ENCODE measurements at regions not wholly inside any gene's neighbourhood (a gene's known extent, or its start where the extent isn't known, plus 50 kb on each side); places are given as distances from the start of the nearest gene placed in this dataset.
"Not testable (repeated sequence)": the region's sequence is repeated elsewhere in the genome, so short reads cannot be mapped to it uniquely, and the experiment has no call there.

DNA sequence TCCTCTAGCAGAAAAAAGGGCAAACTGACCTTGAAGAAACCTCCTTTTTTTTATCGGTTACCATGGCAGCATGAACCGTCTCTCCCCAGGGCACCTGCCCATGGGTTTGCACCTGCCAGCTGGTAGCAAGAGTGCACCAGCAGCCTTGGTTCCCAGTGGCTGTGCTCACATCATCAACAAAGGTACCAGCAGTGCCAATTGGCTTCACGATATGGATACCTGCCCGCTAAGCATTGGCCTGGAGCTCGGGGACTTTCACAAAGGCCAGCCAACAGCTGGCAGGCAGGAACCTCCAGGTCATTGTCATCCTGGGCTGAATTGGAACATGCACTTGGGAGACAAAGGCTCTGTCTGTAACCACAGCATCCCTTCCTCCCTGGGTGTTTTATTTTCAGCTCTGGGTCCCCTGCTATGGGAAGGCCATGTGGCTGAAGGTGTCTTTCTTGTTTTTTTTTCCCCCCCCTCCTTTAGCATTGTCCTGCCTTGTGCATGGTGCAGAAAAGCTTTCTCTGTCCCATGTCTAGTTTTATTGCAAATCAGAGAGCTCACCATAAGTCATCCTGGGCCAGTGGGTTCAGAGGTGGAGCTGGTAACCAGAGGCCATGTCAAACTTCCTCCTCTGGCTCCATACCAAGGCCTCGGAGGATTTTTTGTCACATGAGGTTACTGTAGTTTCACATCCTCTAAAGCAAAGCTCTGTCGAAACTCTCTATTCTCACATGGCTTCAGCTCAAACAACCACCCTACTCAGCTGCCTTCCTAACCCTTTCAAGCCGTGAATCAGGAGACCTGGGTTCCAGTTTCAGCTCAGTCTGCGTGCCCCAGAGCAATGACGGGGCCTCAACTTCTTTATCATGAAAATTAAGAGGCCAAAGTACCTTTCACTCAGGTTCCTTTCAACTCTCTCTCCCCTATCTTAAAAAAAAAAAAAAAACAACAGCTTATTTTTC is 145.5 kb upstream of the MAP3K1 start:
- WGBS = 75% methylated on average over 9 of the region's 10 CpGs
- Histone ChIP-seq H3K9me3 (no peaks in the 10 kb centered on the region), H3K4me3 (no peak overlapping the region), H3K27ac (replicated peaks in 1 of 4) (peak overlapping the region in 1 of 4 donors; percentile 17), H3K27me3 (no peaks in the 10 kb centered on the region), H3K4me1 (peaks cover 0 to 5% (median 2%) of the 10 kb centered on the region in 4 donors), H3K36me3 (no peaks in the 10 kb centered on the region)
- DNase-seq (ENCODE audit: extremely low spot score) = no peak
- intact Hi-C loops (cut with DNase I) = no loop called here
- TF ChIP-seq, protein P1, sequence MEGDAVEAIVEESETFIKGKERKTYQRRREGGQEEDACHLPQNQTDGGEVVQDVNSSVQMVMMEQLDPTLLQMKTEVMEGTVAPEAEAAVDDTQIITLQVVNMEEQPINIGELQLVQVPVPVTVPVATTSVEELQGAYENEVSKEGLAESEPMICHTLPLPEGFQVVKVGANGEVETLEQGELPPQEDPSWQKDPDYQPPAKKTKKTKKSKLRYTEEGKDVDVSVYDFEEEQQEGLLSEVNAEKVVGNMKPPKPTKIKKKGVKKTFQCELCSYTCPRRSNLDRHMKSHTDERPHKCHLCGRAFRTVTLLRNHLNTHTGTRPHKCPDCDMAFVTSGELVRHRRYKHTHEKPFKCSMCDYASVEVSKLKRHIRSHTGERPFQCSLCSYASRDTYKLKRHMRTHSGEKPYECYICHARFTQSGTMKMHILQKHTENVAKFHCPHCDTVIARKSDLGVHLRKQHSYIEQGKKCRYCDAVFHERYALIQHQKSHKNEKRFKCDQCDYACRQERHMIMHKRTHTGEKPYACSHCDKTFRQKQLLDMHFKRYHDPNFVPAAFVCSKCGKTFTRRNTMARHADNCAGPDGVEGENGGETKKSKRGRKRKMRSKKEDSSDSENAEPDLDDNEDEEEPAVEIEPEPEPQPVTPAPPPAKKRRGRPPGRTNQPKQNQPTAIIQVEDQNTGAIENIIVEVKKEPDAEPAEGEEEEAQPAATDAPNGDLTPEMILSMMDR (IDR thresholded peaks at IDR 0.05) = no peak
- peak in 1 of 2 donors; percentile 5 for TF ChIP-seq POLR2AphosphoS5 (IDR thresholded peaks at IDR 0.05)
- TF ChIP-seq POLR2A (IDR thresholded peaks at IDR 0.05; ENCODE audit: low read depth) = no peak
- no peak for TF ChIP-seq EP300 (IDR thresholded peaks at IDR 0.05)

DNA sequence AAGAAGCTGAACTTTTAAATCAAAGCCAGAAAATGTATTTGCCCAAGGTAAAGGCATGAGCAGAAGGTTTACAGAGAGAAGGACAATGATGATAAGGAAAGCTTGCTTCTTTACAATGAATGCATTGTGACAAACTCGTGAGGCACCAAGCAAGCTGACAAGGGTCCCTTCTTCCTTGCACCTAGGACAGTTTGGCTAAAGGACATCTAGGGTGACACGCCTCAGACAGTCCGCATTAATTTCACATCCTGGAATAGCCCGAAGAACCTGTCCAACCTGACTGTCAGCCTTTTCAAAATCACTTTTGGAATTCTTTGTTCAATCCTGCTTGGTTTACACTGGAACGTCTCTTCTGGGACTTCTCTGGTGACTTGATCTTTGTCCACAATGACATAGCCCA is 146.4 kb upstream of the MAP3K1 start:
- intact Hi-C loops (cut with DNase I) = no loop called here
- DNase-seq (ENCODE audit: extremely low spot score) = no peak
- Histone ChIP-seq H3K9me3 (no peaks in the 10 kb centered on the region), H3K4me3 (no peak overlapping the region), H3K36me3 (no peaks in the 10 kb centered on the region), H3K27me3 (no peaks in the 10 kb centered on the region), H3K27ac (replicated peaks in 1 of 4) (no peak overlapping the region), H3K4me1 (peaks cover 0 to 5% (median 2%) of the 10 kb centered on the region in 4 donors)
- TF ChIP-seq EP300 (IDR thresholded peaks at IDR 0.05) = no peak
- no peak for TF ChIP-seq POLR2AphosphoS5 (IDR thresholded peaks at IDR 0.05)
- TF ChIP-seq, protein P1 (IDR thresholded peaks at IDR 0.05) = no peak
- TF ChIP-seq POLR2A (IDR thresholded peaks at IDR 0.05; ENCODE audit: low read depth) = no peak
- 78% methylated on average over 5 of the region's 5 CpGs for WGBS

DNA sequence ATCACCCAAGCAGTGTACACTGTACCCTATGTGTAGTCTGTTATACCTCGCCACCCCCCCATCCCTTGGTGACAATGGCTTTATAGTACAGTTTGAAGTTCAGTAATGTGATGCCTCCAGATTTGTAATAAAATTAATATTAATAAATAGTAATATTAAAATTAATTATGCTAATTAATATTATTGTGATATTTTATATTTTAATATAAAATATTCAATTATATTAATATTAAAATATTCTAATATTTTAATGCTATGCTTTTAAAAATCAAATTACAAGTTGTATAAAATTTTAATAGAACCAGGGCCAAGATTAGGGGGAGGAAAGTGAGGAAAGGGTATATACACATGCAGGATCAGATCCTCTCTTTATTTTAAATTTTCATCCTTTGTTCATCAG is 147.7 kb upstream of the MAP3K1 start:
- TF ChIP-seq POLR2A (IDR thresholded peaks at IDR 0.05; ENCODE audit: low read depth) (no peak), EP300 (IDR thresholded peaks at IDR 0.05) (no peak), POLR2AphosphoS5 (IDR thresholded peaks at IDR 0.05) (no peak)
- TF ChIP-seq, protein P1 (IDR thresholded peaks at IDR 0.05) = no peak
- no peak for DNase-seq (ENCODE audit: extremely low spot score)
- intact Hi-C loops (cut with DNase I) = no loop called here

DNA sequence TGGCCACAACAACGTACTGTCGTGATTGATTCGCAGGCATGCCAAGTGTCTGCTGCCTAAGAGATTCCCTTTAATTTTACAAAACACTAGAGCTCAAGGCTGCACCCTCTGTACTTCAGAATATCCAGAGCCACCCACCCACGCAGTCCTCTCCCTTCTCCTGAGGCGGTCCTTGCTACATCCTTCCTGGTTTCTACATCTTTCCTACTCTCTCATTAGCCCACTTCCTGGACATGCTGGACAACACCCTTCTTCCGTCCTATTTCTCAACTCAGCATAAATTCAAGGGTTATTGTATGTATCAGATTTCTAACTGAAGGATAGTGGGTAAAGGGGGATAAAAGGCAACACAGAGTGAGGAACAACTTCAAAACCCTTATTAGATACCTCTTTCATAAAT is 148.4 kb upstream of the MAP3K1 start:
- no peaks in the 10 kb centered on the region for H3K9me3 ChIP-seq
- intact Hi-C loops (cut with DNase I) = no loop called here
- TF ChIP-seq, protein P1 (IDR thresholded peaks at IDR 0.05) = no peak
- TF ChIP-seq EP300 (IDR thresholded peaks at IDR 0.05) (no peak), POLR2A (IDR thresholded peaks at IDR 0.05; ENCODE audit: low read depth) (no peak), POLR2AphosphoS5 (IDR thresholded peaks at IDR 0.05) (no peak)
- H3K4me1 ChIP-seq = peaks cover 4 to 12% (median 8%) of the 10 kb centered on the region in 4 donors
- no peak overlapping the region for H3K4me3 ChIP-seq
- no peak for DNase-seq (ENCODE audit: extremely low spot score)
- H3K27me3 ChIP-seq = no peaks in the 10 kb centered on the region
- no peaks in the 10 kb centered on the region for H3K36me3 ChIP-seq
- no peak overlapping the region for H3K27ac ChIP-seq (replicated peaks in 1 of 4)
- 78% methylated on average over 6 of the region's 6 CpGs for WGBS

More for the DNA sequence above, 147.7 kb upstream of the MAP3K1 start:
- Histone ChIP-seq H3K4me1 (peaks cover 4 to 8% (median 5%) of the 10 kb centered on the region in 4 donors), H3K27me3 (no peaks in the 10 kb centered on the region), H3K27ac (replicated peaks in 1 of 4) (no peak overlapping the region), H3K4me3 (no peak overlapping the region), H3K9me3 (no peaks in the 10 kb centered on the region), H3K36me3 (no peaks in the 10 kb centered on the region)
- 100% methylated on average over 1 of the region's 1 CpG for WGBS

DNA sequence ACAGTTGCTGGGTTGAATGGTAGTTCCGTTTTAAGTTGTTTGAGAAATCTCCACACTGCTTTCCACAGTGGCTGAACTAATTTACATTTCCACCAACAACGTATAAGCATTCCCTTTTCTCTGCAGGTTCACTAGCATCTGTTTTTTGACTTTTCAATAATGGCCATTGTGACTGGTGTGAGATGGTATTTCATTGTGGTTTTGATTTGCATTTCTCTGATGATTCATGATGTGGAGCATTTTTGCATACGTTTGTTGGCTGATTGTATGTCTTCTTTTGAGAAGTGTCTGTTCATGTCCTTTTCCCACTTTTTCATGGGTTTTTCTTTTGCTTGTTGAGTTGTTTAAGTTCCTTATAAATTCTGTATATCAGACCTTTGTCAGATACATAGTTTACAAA is 150.2 kb upstream of the MAP3K1 start:
- H3K9me3 ChIP-seq; DNase-seq (ENCODE audit: extremely low spot score); H3K27ac ChIP-seq (replicated peaks in 1 of 4); H3K36me3 ChIP-seq; H3K4me3 ChIP-seq; H3K27me3 ChIP-seq; intact Hi-C loops (cut with DNase I): not testable (repeated sequence)
- peaks cover 4 to 12% (median 8%) of the 10 kb centered on the region in 4 donors for H3K4me1 ChIP-seq
- 75% methylated on average over 3 of the region's 3 CpGs for WGBS
